K562 (cell line): ENCODE measurements at regions not wholly inside any gene's neighbourhood (a gene's known extent, or its start where the extent isn't known, plus 50 kb on each side); places are given as distances from the start of the nearest gene placed in this dataset.
A peak's percentile ranks its signal among the peaks of the same experiment; 100 is the strongest.

ENCODE experiments used
- CHD1 ChIP-seq: fragments of 200-600 bp; sonication (generic); IDR thresholded peaks from one replicate; pipeline ENCODE4 v1.6.1; 2012; ENCODE audit warnings: mild to moderate bottlenecking, moderate library complexity, low read length, inconsistent platforms
- FOXJ2 ChIP-seq: fragments of 200-800 bp; sonication (Bioruptor generic); IDR thresholded peaks from 2 replicates; pipeline ENCODE4 v1.6.1; 2016; ENCODE audit warnings: missing genetic modification characterization, missing compliant biosample characterization
- FOXJ3 ChIP-seq: sonication (generic); formaldehyde crosslinking; IDR thresholded peaks from 2 replicates; pipeline ENCODE4 v1.4.0; 2020; ENCODE audit warnings: mild to moderate bottlenecking, missing genetic modification reagents
- KDM1A ChIP-seq, 2 experiments: fragments of 450-650 bp; IDR thresholded peaks; 2 replicates each; pipeline ENCODE4 v1.6.1; 2016; ENCODE audit warnings: mild to moderate bottlenecking in 2 of 2
- KDM5B ChIP-seq: fragments of 200-600 bp; sonication (generic); IDR thresholded peaks from 2 replicates; pipeline ENCODE4 v1.6.1; 2012; ENCODE audit warnings: low read depth, mild to moderate bottlenecking, moderate library complexity, low read length, control low read depth, inconsistent platforms; ENCODE audit not compliant: insufficient replicate concordance
- NFRKB ChIP-seq: fragments of 450-650 bp; IDR thresholded peaks from 2 replicates; pipeline ENCODE4 v1.6.1; 2016; ENCODE audit warnings: low read depth
- POLR3G ChIP-seq: IDR thresholded peaks from 2 replicates; pipeline ENCODE4 v1.6.1; 2011; ENCODE audit not compliant: insufficient read length, insufficient replicate concordance; ENCODE audit errors: extremely low read depth
- RFX7 ChIP-seq: fragments of 250-450 bp; sonication (Bioruptor Pico); IDR thresholded peaks from 2 replicates; pipeline ENCODE4 v1.5.1; 2021; ENCODE audit warnings: mild to moderate bottlenecking
- TF ChIP-seq, protein P1 (sequence below): fragments of 450-650 bp; IDR thresholded peaks from 2 replicates; pipeline ENCODE4 v1.6.1; 2018; ENCODE audit not compliant: partially characterized antibody

- TF ChIP-seq KDM5B (no peak), RFX7 (no peak), KDM1A (IDR thresholded peaks at IDR 0.05) (peak; percentile 86 to 89), NFRKB (no peak), FOXJ3 (CRISPR knock-in tag) (no peak), POLR3G (no peak), CHD1 (no peak), FOXJ2 (tag) (no peak)
- TF ChIP-seq, protein P1, sequence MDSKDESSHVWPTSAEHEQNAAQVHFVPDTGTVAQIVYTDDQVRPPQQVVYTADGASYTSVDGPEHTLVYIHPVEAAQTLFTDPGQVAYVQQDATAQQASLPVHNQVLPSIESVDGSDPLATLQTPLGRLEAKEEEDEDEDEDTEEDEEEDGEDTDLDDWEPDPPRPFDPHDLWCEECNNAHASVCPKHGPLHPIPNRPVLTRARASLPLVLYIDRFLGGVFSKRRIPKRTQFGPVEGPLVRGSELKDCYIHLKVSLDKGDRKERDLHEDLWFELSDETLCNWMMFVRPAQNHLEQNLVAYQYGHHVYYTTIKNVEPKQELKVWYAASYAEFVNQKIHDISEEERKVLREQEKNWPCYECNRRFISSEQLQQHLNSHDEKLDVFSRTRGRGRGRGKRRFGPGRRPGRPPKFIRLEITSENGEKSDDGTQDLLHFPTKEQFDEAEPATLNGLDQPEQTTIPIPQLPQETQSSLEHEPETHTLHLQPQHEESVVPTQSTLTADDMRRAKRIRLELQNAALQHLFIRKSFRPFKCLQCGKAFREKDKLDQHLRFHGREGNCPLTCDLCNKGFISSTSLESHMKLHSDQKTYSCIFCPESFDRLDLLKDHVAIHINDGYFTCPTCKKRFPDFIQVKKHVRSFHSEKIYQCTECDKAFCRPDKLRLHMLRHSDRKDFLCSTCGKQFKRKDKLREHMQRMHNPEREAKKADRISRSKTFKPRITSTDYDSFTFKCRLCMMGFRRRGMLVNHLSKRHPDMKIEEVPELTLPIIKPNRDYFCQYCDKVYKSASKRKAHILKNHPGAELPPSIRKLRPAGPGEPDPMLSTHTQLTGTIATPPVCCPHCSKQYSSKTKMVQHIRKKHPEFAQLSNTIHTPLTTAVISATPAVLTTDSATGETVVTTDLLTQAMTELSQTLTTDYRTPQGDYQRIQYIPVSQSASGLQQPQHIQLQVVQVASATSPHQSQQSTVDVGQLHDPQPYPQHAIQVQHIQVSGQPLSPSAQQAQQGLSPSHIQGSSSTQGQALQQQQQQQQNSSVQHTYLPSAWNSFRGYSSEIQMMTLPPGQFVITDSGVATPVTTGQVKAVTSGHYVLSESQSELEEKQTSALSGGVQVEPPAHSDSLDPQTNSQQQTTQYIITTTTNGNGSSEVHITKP: no peak
Measured at GRCh38 chr15:39140060-39140604, 440.7 kb upstream of the THBS1 start (continued).
